ENCODE measurements at regions not wholly inside any gene's neighbourhood (a gene's known extent, or its start where the extent isn't known, plus 50 kb on each side); places are given as distances from the start of the nearest gene placed in this dataset.

GRCh38 chr9:110130791-110131416, 77.1 kb downstream of the C9orf152 start:
- dilution Hi-C loops (cut with MboI; ENCODE audit: extremely low pct_ligation_motif_present, low sequenced_read_pairs): no loop called here
- H3K4me2 ChIP-seq (ENCODE audit: insufficient read depth, low read length): no peak overlapping the region
- ChIA-PET CTCF (interaction anchor here (1.5 kb wide), 1 partner anchor 9 kb away, joined by 5 read pairs; no protein-coding TSS in a partner anchor), POLR2A (no interaction called here)
- H2AFZ ChIP-seq (ENCODE audit: low read depth, low read length): no peak overlapping the region
- H4K20me1 ChIP-seq (replicated peaks; ENCODE audit: control insufficient read depth, extremely low read depth, insufficient read depth, low read length): peaks cover 7% of the 10 kb centered on the region
- no peak overlapping the region for H3K27ac ChIP-seq (ENCODE audit: insufficient read depth, low read depth, low read length)
- FAIRE-seq (no peak), DNase-seq (ENCODE audit: low read depth, low spot score) (no peak)
- H3K4me3 ChIP-seq (replicated peaks in 1 of 3; ENCODE audit: insufficient read depth in 1 of 3, low read depth in 1 of 3, low read length in 3 of 3): no peak overlapping the region
- no peaks in the 10 kb centered on the region for H3K9me3 ChIP-seq (replicated peaks; ENCODE audit: control insufficient read depth, insufficient read depth, low read length)
- H3K36me3 ChIP-seq (ENCODE audit: control insufficient read depth in 2 of 2, extremely low read depth in 1 of 2, insufficient read depth in 2 of 2, low read length in 2 of 2): no peaks in the 10 kb centered on the region
- H3K9ac ChIP-seq (replicated peaks; ENCODE audit: extremely low read depth, insufficient read depth, low read length): no peak overlapping the region
- intact Hi-C loops (cut with micrococcal nuclease): no loop called here
- H3K27me3 ChIP-seq (ENCODE audit: control insufficient read depth in 2 of 2, insufficient read depth in 2 of 2, low read length in 2 of 2): no peaks in the 10 kb centered on the region
- H3K79me2 ChIP-seq (ENCODE audit: control insufficient read depth, insufficient read depth, low read length): peaks cover 96% of the 10 kb centered on the region
- H3K9me1 ChIP-seq (replicated peaks; ENCODE audit: control insufficient read depth, extremely low read depth, insufficient read depth, low read length): no peaks in the 10 kb centered on the region
- H3K4me1 ChIP-seq (ENCODE audit: control insufficient read depth, extremely low read depth, insufficient read depth, low read length): peaks cover 77% of the 10 kb centered on the region
- BruUV-seq (replicated peaks): no TSS peak
- no peak for TF ChIP-seq GATA2 (IDR thresholded peaks at IDR 0.05; ENCODE audit: insufficient read depth, insufficient read length, low read depth, low read length)
- TF ChIP-seq FOS (IDR thresholded peaks at IDR 0.05; ENCODE audit: borderline replicate concordance, insufficient read depth, low read length): no peak
- TF ChIP-seq POLR2A (IDR thresholded peaks at IDR 0.05; ENCODE audit: low read depth, low read length): no peak
- TF ChIP-seq JUN (IDR thresholded peaks at IDR 0.05; ENCODE audit: borderline replicate concordance, insufficient read depth, insufficient read length, low read depth): no peak
- TF ChIP-seq CTCF (IDR thresholded peaks at IDR 0.05; ENCODE audit: extremely low read depth in 1 of 2, insufficient read depth in 1 of 2, low read depth in 1 of 2, low read length in 2 of 2): no peak
- TF ChIP-seq POLR2AphosphoS5 (IDR thresholded peaks at IDR 0.05; ENCODE audit: insufficient read depth, low read depth, low read length): no peak
- TF ChIP-seq EZH2 (IDR thresholded peaks at IDR 0.05; ENCODE audit: borderline replicate concordance, low read depth, low read length, severe bottlenecking): no peak
- no peak for TF ChIP-seq MYC (IDR thresholded peaks at IDR 0.05; ENCODE audit: low read depth, low read length)
- TF ChIP-seq MAX (IDR thresholded peaks at IDR 0.05; ENCODE audit: insufficient read depth, insufficient read length): no peak

Data from endothelial cell of umbilical vein (primary cell).